HUES6 (cell line): ENCODE measurements at regions not wholly inside any gene's neighbourhood (a gene's known extent, or its start where the extent isn't known, plus 50 kb on each side); places are given as distances from the start of the nearest gene placed in this dataset.

ENCODE experiments used
- H3K27ac ChIP-seq: 2 replicates; pipeline ENCODE4 v1.7.0; 2013; ENCODE audit warnings: low read depth, mild to moderate bottlenecking, low read length, inconsistent platforms
- H3K27me3 ChIP-seq: 2 replicates; pipeline ENCODE4 v1.6.1; 2013; ENCODE audit warnings: low read length; ENCODE audit not compliant: control insufficient read depth, insufficient read depth
- H3K36me3 ChIP-seq: 2 replicates; pipeline ENCODE4 v1.6.1; 2013; ENCODE audit warnings: low read length; ENCODE audit not compliant: control insufficient read depth, insufficient read depth
- H3K4me1 ChIP-seq: 2 replicates; pipeline ENCODE4 v1.6.1; 2013; ENCODE audit warnings: low read length; ENCODE audit not compliant: control insufficient read depth, insufficient read depth
- H3K4me3 ChIP-seq: 2 replicates; pipeline ENCODE4 v1.5.1; 2013; ENCODE audit warnings: low read depth, low read length
- H3K9ac ChIP-seq: one replicate; pipeline ENCODE4 v1.6.1; 2013; ENCODE audit warnings: mild to moderate bottlenecking, low read length
- H3K9me3 ChIP-seq: 2 replicates; pipeline ENCODE4 v1.6.1; 2013; ENCODE audit warnings: low read depth, low read length; ENCODE audit not compliant: control insufficient read depth, insufficient read depth

- Histone ChIP-seq H3K4me3 (no peak overlapping the region), H3K27ac (no peak overlapping the region), H3K9ac (no peak overlapping the region), H3K4me1 (no peaks in the 10 kb centered on the region), H3K36me3 (no peaks in the 10 kb centered on the region), H3K9me3 (no peaks in the 10 kb centered on the region), H3K27me3 (no peaks in the 10 kb centered on the region)
These were observed 256.8 kb upstream of the ADAMTS16 start for GRCh38 chr5:4883360-4883759.

GRCh38 chr5:4893063-4893744, 246.9 kb upstream of the ADAMTS16 start:
- Histone ChIP-seq H3K36me3 (no peaks in the 10 kb centered on the region), H3K27ac (no peak overlapping the region), H3K9ac (no peak overlapping the region), H3K27me3 (no peaks in the 10 kb centered on the region), H3K4me3 (no peak overlapping the region), H3K9me3 (no peaks in the 10 kb centered on the region), H3K4me1 (0 out of 2 replicates have a peak, but pooled peaks cover 4% of the 10 kb centered on the region)

DNA sequence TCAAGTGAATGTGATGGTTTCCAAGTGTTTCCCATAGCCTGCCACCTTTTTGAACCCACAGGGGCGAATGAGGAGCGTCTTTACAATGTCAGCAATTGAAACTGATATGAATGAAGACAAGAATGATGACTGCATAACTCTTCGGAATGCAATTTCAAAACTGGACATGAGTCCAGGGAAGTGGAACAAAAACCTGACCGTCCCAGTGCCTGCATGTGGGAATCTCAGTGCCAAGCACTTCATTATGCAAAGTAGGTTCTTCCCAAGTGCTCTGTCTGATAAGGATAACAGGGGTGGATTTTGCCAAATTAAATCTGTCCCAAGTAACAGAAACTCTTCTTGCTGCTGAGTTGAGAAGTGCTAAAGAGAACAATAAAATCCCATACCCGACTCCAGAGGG, 243.8 kb upstream of the ADAMTS16 start:
- H3K27me3 ChIP-seq: no peaks in the 10 kb centered on the region

GRCh38 chr5:4901305-4901811, 238.8 kb upstream of the ADAMTS16 start:
- H3K9me3 ChIP-seq: no peaks in the 10 kb centered on the region

More for the DNA sequence above, 243.8 kb upstream of the ADAMTS16 start:
- no peaks in the 10 kb centered on the region for H3K9me3 ChIP-seq
- 0 out of 2 replicates have a peak, but pooled peaks cover 4% of the 10 kb centered on the region for H3K4me1 ChIP-seq
- no peak overlapping the region for H3K4me3 ChIP-seq
- no peak overlapping the region for H3K9ac ChIP-seq
- no peak overlapping the region for H3K27ac ChIP-seq
- H3K36me3 ChIP-seq: no peaks in the 10 kb centered on the region

GRCh38 chr5:4901924-4902323, 238.2 kb upstream of the ADAMTS16 start:
- H3K27ac ChIP-seq: no peak overlapping the region
- H3K4me3 ChIP-seq: no peak overlapping the region
- no peak overlapping the region for H3K9ac ChIP-seq
- H3K27me3 ChIP-seq: no peaks in the 10 kb centered on the region
- no peaks in the 10 kb centered on the region for H3K9me3 ChIP-seq
- H3K4me1 ChIP-seq: no peaks in the 10 kb centered on the region
- no peaks in the 10 kb centered on the region for H3K36me3 ChIP-seq

More at GRCh38 chr5:4901305-4901811, 238.8 kb upstream of the ADAMTS16 start:
- no peaks in the 10 kb centered on the region for H3K4me1 ChIP-seq
- H3K27me3 ChIP-seq: no peaks in the 10 kb centered on the region
- H3K27ac ChIP-seq: no peak overlapping the region
- H3K9ac ChIP-seq: no peak overlapping the region
- H3K4me3 ChIP-seq: no peak overlapping the region
- H3K36me3 ChIP-seq: no peaks in the 10 kb centered on the region

DNA sequence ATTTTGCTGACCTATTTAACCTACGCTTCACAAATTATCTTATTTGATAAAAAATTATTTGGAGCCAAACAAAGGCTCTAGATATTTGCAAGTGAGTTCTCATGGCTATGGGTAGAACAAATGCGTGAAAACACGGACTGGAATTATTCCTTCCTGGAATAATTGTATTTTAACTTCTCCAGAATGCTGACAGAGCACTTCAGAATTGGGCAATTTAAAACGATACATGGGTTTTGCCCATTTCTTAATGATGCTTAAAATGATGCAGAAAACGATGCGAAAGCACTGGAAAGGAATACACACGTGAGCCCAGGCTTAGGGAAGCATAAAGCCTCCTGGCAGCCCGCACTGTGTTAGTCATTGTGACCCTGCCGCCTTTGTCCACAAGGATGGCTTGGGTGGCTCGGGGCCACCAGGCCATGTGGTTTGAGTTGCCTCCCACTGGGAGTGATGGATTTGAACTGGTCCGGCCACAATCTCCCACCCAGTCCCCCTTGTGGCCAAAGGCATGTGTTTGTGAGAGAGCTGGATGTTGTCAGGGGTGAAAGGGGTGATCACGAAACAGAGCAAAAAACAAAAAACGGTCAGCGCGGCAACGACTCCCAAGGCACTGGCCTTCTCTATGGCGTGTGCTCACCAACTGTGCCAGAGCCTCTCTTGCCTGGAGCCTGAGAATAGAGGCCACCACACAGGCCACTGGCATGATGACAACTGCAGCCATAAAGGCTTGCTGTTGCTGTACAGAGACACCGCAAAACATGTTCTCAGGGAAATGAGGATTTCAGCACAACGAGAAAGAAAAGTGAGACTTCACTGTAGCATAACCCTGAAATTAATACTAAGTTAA, 234.2 kb upstream of the ADAMTS16 start:
- Histone ChIP-seq H3K9ac (no peak overlapping the region), H3K4me3 (no peak overlapping the region), H3K27me3 (no peaks in the 10 kb centered on the region)

GRCh38 chr5:4906786-4907185, 233.3 kb upstream of the ADAMTS16 start:
- Histone ChIP-seq H3K27me3 (no peaks in the 10 kb centered on the region), H3K27ac (no peak overlapping the region), H3K36me3 (no peaks in the 10 kb centered on the region), H3K4me1 (no peaks in the 10 kb centered on the region), H3K9me3 (no peaks in the 10 kb centered on the region), H3K4me3 (no peak overlapping the region), H3K9ac (no peak overlapping the region)

More for the DNA sequence above, 234.2 kb upstream of the ADAMTS16 start:
- H3K36me3 ChIP-seq: no peaks in the 10 kb centered on the region
- H3K27ac ChIP-seq: no peak overlapping the region
- no peaks in the 10 kb centered on the region for H3K4me1 ChIP-seq
- H3K9me3 ChIP-seq: no peaks in the 10 kb centered on the region

DNA sequence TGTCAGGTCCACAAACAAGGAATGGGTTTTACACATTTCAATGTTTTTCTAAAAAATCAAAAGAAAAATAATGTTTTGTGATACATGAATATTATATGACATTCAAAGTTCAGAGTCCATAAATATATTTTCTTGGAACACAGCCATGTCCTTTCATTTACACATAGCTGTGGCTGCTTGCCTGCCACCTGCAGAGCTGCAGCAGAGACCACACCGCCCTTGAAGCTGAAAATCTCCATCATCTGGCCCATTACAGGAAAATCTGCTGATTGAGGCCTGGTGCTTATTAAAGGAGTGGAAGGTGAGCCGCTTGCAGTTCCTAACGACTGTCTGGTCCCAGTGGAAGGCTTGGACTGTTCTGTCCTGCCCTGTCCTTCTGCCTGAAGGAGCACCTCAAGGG, 232.6 kb upstream of the ADAMTS16 start:
- Histone ChIP-seq H3K27ac (no peak overlapping the region), H3K4me1 (no peaks in the 10 kb centered on the region), H3K9me3 (no peaks in the 10 kb centered on the region), H3K4me3 (no peak overlapping the region), H3K9ac (no peak overlapping the region), H3K36me3 (no peaks in the 10 kb centered on the region), H3K27me3 (no peaks in the 10 kb centered on the region)

DNA sequence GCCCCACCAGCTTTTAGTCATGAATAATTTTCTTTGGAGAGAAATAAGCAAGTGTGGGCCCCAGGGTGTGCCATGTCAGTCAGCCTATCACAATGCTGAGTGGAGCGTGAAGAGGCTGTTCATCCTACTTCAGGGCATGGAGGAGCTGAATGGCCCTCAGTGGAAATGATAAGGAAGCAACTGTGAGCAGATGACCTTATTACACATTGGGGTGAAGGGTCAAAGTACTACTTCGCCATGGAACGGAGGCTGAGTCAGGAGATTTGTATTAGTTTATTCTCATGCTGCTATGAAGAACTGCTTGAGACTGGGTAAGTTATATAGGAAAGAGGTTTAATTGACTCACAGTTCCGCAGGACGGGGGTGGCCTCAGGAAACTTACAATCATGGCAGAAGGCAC, 231.0 kb upstream of the ADAMTS16 start:
- Histone ChIP-seq H3K9ac (no peak overlapping the region), H3K27me3 (no peaks in the 10 kb centered on the region), H3K9me3 (no peaks in the 10 kb centered on the region), H3K4me3 (no peak overlapping the region), H3K27ac (no peak overlapping the region), H3K36me3 (no peaks in the 10 kb centered on the region), H3K4me1 (no peaks in the 10 kb centered on the region)

DNA sequence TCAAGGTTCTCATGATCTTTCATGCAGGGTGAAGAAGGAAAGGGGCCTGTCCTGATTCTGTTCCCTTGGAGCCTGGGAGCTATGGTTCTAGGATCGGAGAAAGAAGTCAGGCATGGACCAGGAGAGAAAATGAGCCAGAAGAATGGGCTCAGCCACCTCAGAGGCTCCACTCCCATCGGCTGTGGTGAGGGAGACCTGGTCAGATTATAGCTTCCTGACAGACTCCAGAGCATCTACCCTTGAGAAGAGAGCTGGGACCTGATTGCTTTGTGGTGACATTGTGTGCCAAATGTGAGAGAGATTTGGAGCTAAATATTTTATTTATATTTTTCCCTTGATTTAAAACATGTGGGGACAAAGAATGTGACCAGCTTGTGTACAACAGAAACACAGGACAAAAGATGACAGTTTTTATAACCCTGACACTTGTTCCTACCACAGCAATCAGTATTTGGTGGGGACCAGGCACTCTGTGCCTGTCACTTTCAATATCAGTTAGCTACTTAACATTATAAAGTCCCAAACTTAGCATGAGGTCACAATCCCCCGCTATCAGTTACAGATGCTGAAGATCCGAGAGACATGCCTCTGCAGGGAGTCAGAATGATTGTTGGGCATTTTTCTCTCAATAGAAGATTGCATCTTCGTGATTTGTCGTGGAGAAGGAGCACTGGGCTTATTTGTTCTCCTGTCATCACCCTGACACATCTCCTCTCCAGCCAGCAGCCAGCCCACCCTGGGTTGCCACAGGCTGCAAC, 228.3 kb upstream of the ADAMTS16 start:
- Histone ChIP-seq H3K4me3 (no peak overlapping the region), H3K27ac (no peak overlapping the region), H3K27me3 (no peaks in the 10 kb centered on the region)

More for the DNA sequence above, 228.3 kb upstream of the ADAMTS16 start:
- Histone ChIP-seq H3K9me3 (no peaks in the 10 kb centered on the region), H3K36me3 (no peaks in the 10 kb centered on the region), H3K9ac (no peak overlapping the region), H3K4me1 (no peaks in the 10 kb centered on the region)
